HG03521 (cell line): ENCODE measurements at regions not wholly inside any gene's neighbourhood (a gene's known extent, or its start where the extent isn't known, plus 50 kb on each side); places are given as distances from the start of the nearest gene placed in this dataset.
"Not testable (repeated sequence)": the region's sequence is repeated elsewhere in the genome, so short reads cannot be mapped to it uniquely, and the experiment has no call there.

Experiments used
- ATAC-seq: cut with Tn5 transposase; IDR thresholded peaks from one replicate; pipeline ENCODE4 v1.9.1; 2021; ENCODE audit warnings: mild to moderate bottlenecking, moderate library complexity; ENCODE audit not compliant: unreplicated experiment

- no peak for ATAC-seq
These were observed 356.4 kb downstream of the ADCYAP1 start for GRCh38 chr18:1261054-1261453.

GRCh38 chr18:1267021-1267420 is 362.4 kb downstream of the ADCYAP1 start:
- no peak for ATAC-seq

- no peak for ATAC-seq
These were observed 365.4 kb downstream of the ADCYAP1 start for GRCh38 chr18:1270081-1270480.

GRCh38 chr18:1273469-1273868 is 368.8 kb downstream of the ADCYAP1 start:
- ATAC-seq = no peak

- ATAC-seq = no peak
These were observed 387.5 kb downstream of the ADCYAP1 start for GRCh38 chr18:1292167-1292566.

- no peak for ATAC-seq
These were observed 389.6 kb downstream of the ADCYAP1 start for GRCh38 chr18:1294229-1294628.

- ATAC-seq = no peak
These were observed 391.6 kb downstream of the ADCYAP1 start for GRCh38 chr18:1296237-1296636.

- ATAC-seq = no peak
These were observed 398.2 kb downstream of the ADCYAP1 start for GRCh38 chr18:1302861-1303260.

- no peak for ATAC-seq
These were observed 399.8 kb downstream of the ADCYAP1 start for GRCh38 chr18:1304392-1304992.

- no peak for ATAC-seq
These were observed 402.0 kb downstream of the ADCYAP1 start for GRCh38 chr18:1306641-1307040.

GRCh38 chr18:1308686-1309085 is 404.0 kb downstream of the ADCYAP1 start:
- no peak for ATAC-seq

GRCh38 chr18:1311376-1311775 is 406.7 kb downstream of the ADCYAP1 start:
- ATAC-seq = no peak

GRCh38 chr18:1335345-1335744 is 430.7 kb downstream of the ADCYAP1 start:
- not testable (repeated sequence) for ATAC-seq

GRCh38 chr18:1350931-1351450 is 446.3 kb downstream of the ADCYAP1 start:
- no peak for ATAC-seq

- ATAC-seq = no peak
These were observed 448.4 kb downstream of the ADCYAP1 start for GRCh38 chr18:1353025-1353424.

GRCh38 chr18:1357724-1358123 is 453.1 kb downstream of the ADCYAP1 start:
- no peak for ATAC-seq

GRCh38 chr18:1361936-1362335 is 457.3 kb downstream of the ADCYAP1 start:
- no peak for ATAC-seq

GRCh38 chr18:1370552-1370951 is 465.9 kb downstream of the ADCYAP1 start:
- no peak for ATAC-seq

- ATAC-seq = no peak
These were observed 467.1 kb downstream of the ADCYAP1 start for GRCh38 chr18:1371724-1372123.

- no peak for ATAC-seq
These were observed 478.8 kb downstream of the ADCYAP1 start for GRCh38 chr18:1383465-1383864.

- not testable (repeated sequence) for ATAC-seq
These were observed 483.8 kb downstream of the ADCYAP1 start for GRCh38 chr18:1388468-1388867.

GRCh38 chr18:1392046-1392445 is 487.4 kb downstream of the ADCYAP1 start:
- no peak for ATAC-seq
